Globus pallidus (tissue), 1 donor: ENCODE measurements at regions not wholly inside any gene's neighbourhood (a gene's known extent, or its start where the extent isn't known, plus 50 kb on each side); places are given as distances from the start of the nearest gene placed in this dataset.
"Not testable (repeated sequence)": the region's sequence is repeated elsewhere in the genome, so short reads cannot be mapped to it uniquely, and the experiment has no call there.

Experiments
- DNase-seq: peaks from one replicate; pipeline ENCODE4 v3.0.0-alpha.2; 2015; ENCODE audit warnings: low spot score

- DNase-seq: no peak
Measured at GRCh38 chr16:82298472-82298871, 128.4 kb upstream of the MPHOSPH6 start.

GRCh38 chr16:82295290-82296201 lies 125.5 kb upstream of the MPHOSPH6 start:
- no peak for DNase-seq

- no peak for DNase-seq
Measured at GRCh38 chr16:82293671-82294070, 123.6 kb upstream of the MPHOSPH6 start.

GRCh38 chr16:82287937-82288336 lies 117.9 kb upstream of the MPHOSPH6 start:
- no peak for DNase-seq

- no peak for DNase-seq
Measured at GRCh38 chr16:82282662-82283061, 112.6 kb upstream of the MPHOSPH6 start.

- no peak for DNase-seq
Measured at GRCh38 chr16:82281544-82281943, 111.5 kb upstream of the MPHOSPH6 start.

GRCh38 chr16:82280867-82281266 lies 110.8 kb upstream of the MPHOSPH6 start:
- no peak for DNase-seq

GRCh38 chr16:82275349-82275748 lies 105.3 kb upstream of the MPHOSPH6 start:
- DNase-seq: not testable (repeated sequence)

- DNase-seq: no peak
Measured at GRCh38 chr16:82271636-82272035, 101.6 kb upstream of the MPHOSPH6 start.

GRCh38 chr16:82267675-82268074 lies 97.7 kb upstream of the MPHOSPH6 start:
- DNase-seq: not testable (repeated sequence)

GRCh38 chr16:82265809-82266208 lies 95.8 kb upstream of the MPHOSPH6 start:
- no peak for DNase-seq

GRCh38 chr16:82264756-82265155 lies 94.7 kb upstream of the MPHOSPH6 start:
- DNase-seq: no peak

- DNase-seq: peak; percentile 72
Measured at GRCh38 chr16:82263521-82264143, 93.6 kb upstream of the MPHOSPH6 start.

- DNase-seq: no peak
Measured at GRCh38 chr16:82262244-82262643, 92.2 kb upstream of the MPHOSPH6 start.

- no peak for DNase-seq
Measured at GRCh38 chr16:82260212-82260795, 90.3 kb upstream of the MPHOSPH6 start.

GRCh38 chr16:82259731-82260130 lies 89.7 kb upstream of the MPHOSPH6 start:
- no peak for DNase-seq

- no peak for DNase-seq
Measured at GRCh38 chr16:82257990-82258389, 88.0 kb upstream of the MPHOSPH6 start.

- no peak for DNase-seq
Measured at GRCh38 chr16:82252582-82252981, 82.6 kb upstream of the MPHOSPH6 start.

GRCh38 chr16:82248677-82249076 lies 78.7 kb upstream of the MPHOSPH6 start:
- no peak for DNase-seq

- DNase-seq: no peak
Measured at GRCh38 chr16:82248012-82248656, 78.1 kb upstream of the MPHOSPH6 start.

GRCh38 chr16:82242201-82242600 lies 72.2 kb upstream of the MPHOSPH6 start:
- DNase-seq: no peak

GRCh38 chr16:82241469-82242052 lies 71.5 kb upstream of the MPHOSPH6 start:
- no peak for DNase-seq
